A549 (cell line): ENCODE measurements at regions not wholly inside any gene's neighbourhood (a gene's known extent, or its start where the extent isn't known, plus 50 kb on each side); places are given as distances from the start of the nearest gene placed in this dataset.
A peak's percentile ranks its signal among the peaks of the same experiment; 100 is the strongest.

Experiments
- ATAC-seq, 2 experiments: fragments of 200-7000 bp in 1 of 2; fragments of >200 bp in 1 of 2; cut with Nextera tagmentation in 1 of 2; cut with Tn5 transposase in 1 of 2; 3 replicates each; pipeline versions ENCODE4 v1.8.0 to v1.9.1; 2018 to 2020; ENCODE audit warnings: mild to moderate bottlenecking in 1 of 2, moderate library complexity in 1 of 2
- CTCF ChIA-PET: fragments of 300-600 bp; sonication (Branson Sonifier 250); formaldehyde crosslinking; extraction: SDS; loops from one replicate; lab custom pipeline; 2021; ENCODE audit warnings: antibody characterized with exemption, inconsistent platforms; lab: Yijun Ruan, JAX
- POLR2A ChIA-PET: fragments of 350-600 bp; formaldehyde crosslinking; extraction: SDS; loops from one replicate; lab custom pipeline; 2021; ENCODE audit warnings: antibody characterized with exemption, inconsistent platforms; lab: Yijun Ruan, JAX
- DNase-seq, 2 experiments: peaks; one replicate each; pipeline versions ENCODE4 v3.0.0 to v3.0.0-alpha.2; 2011 to 2016; ENCODE audit warnings: low read depth in 1 of 2, low spot score in 1 of 2
- FAIRE-seq: peaks from 2 replicates; lab custom pipeline; 2011; peaks lifted over from hg19 to GRCh38; lab: Jason Lieb, UNC
- H3K27ac ChIP-seq, 2 experiments: fragments of >200 bp; sonication (Bioruptor Twin); formaldehyde crosslinking; 3 replicates each; pipeline ENCODE4 v1.5.1; 2016 to 2017
- H3K4me1 ChIP-seq: fragments of >200 bp; sonication (Bioruptor Twin); formaldehyde crosslinking; 3 replicates; pipeline ENCODE4 v1.6.1; 2016
- H3K4me2 ChIP-seq: fragments of >200 bp; sonication (Bioruptor Twin); formaldehyde crosslinking; 3 replicates; pipeline ENCODE4 v1.6.1; 2016
- H3K4me3 ChIP-seq: fragments of >200 bp; sonication (Bioruptor Twin); formaldehyde crosslinking; 3 replicates; pipeline ENCODE4 v1.5.1; 2016
- H3K9me3 ChIP-seq: fragments of >200 bp; sonication (Bioruptor Twin); formaldehyde crosslinking; 3 replicates; pipeline ENCODE4 v1.6.1; 2016
- ATOH8 ChIP-seq: fragments of 250-450 bp; sonication (Bioruptor Pico); IDR thresholded peaks from 2 replicates; pipeline ENCODE4 v1.5.0; 2020; ENCODE audit warnings: low read depth, mild to moderate bottlenecking, moderate library complexity
- CHD2 ChIP-seq: fragments of 150-350 bp; IDR thresholded peaks from 2 replicates; pipeline ENCODE4 v1.6.1; 2014; ENCODE audit warnings: low read length; ENCODE audit not compliant: partially characterized antibody
- CHD4 ChIP-seq: fragments of 200-600 bp; sonication (generic); IDR thresholded peaks from 2 replicates; pipeline ENCODE4 v1.6.1; 2016; ENCODE audit warnings: antibody characterized with exemption, mild to moderate bottlenecking, borderline replicate concordance
- E2F6 ChIP-seq: IDR thresholded peaks from 2 replicates; pipeline ENCODE4 v1.6.1; 2012; ENCODE audit warnings: low read depth, borderline replicate concordance
- EP300 ChIP-seq, 2 experiments: fragments of >200 bp; sonication (Bioruptor Twin); formaldehyde crosslinking; IDR thresholded peaks; 2 replicates in 1 of 2; 3 replicates in 1 of 2; pipeline ENCODE4 v1.6.1; 2016 to 2017
- ESRRA ChIP-seq: fragments of 150-350 bp; IDR thresholded peaks from 2 replicates; pipeline ENCODE4 v1.6.1; 2014; ENCODE audit warnings: mild to moderate bottlenecking, low read length, borderline replicate concordance
- FOSB ChIP-seq: fragments of 250-450 bp; sonication (Bioruptor Pico); IDR thresholded peaks from 2 replicates; pipeline ENCODE4 v1.5.0; 2020; ENCODE audit warnings: mild to moderate bottlenecking, moderate library complexity
- FOSL2 ChIP-seq, 2 experiments: fragments of 450-650 bp in 1 of 2; fragments of >200 bp in 1 of 2; sonication (Bioruptor Twin) in 1 of 2; formaldehyde crosslinking; IDR thresholded peaks; 2 replicates each; pipeline versions ENCODE4 v1.5.0 to v1.6.1; 2016 to 2020; ENCODE audit warnings: mild to moderate bottlenecking in 1 of 2, moderate library complexity in 1 of 2
- HDAC2 ChIP-seq: fragments of 200-600 bp; sonication (generic); IDR thresholded peaks from 2 replicates; pipeline ENCODE4 v1.6.1; 2016
- HEYL ChIP-seq: fragments of 250-450 bp; sonication (Bioruptor Pico); IDR thresholded peaks from 2 replicates; pipeline ENCODE4 v1.8.0; 2021; ENCODE audit warnings: mild to moderate bottlenecking, moderate library complexity
- HOXB13 ChIP-seq: fragments of 250-450 bp; sonication (Bioruptor Pico); IDR thresholded peaks from 2 replicates; pipeline ENCODE4 v1.5.0; 2020; ENCODE audit warnings: low read depth, mild to moderate bottlenecking, moderate library complexity
- HOXB5 ChIP-seq: fragments of 250-450 bp; sonication (Bioruptor Pico); IDR thresholded peaks from 2 replicates; pipeline ENCODE4 v1.5.0; 2020; ENCODE audit warnings: mild to moderate bottlenecking, moderate library complexity
- KDM1A ChIP-seq: fragments of 200-600 bp; sonication (generic); IDR thresholded peaks from 2 replicates; pipeline ENCODE4 v1.6.1; 2016; ENCODE audit warnings: low read depth, mild to moderate bottlenecking
- KDM5A ChIP-seq: fragments of 200-600 bp; sonication (generic); IDR thresholded peaks from 2 replicates; pipeline ENCODE4 v1.6.1; 2016; ENCODE audit warnings: antibody characterized with exemption, mild to moderate bottlenecking
- MAFK ChIP-seq: fragments of 450-650 bp; IDR thresholded peaks from 2 replicates; pipeline ENCODE4 v1.6.1; 2014; ENCODE audit not compliant: partially characterized antibody
- MAX ChIP-seq: IDR thresholded peaks from 2 replicates; pipeline ENCODE4 v1.6.1; 2012
- MAZ ChIP-seq: fragments of 150-350 bp; IDR thresholded peaks from 2 replicates; pipeline ENCODE4 v1.6.1; 2014; ENCODE audit warnings: antibody characterized with exemption, low read depth, low read length, borderline replicate concordance
- MYC ChIP-seq: IDR thresholded peaks from 2 replicates; pipeline ENCODE4 v1.6.1; 2012; ENCODE audit warnings: mild to moderate bottlenecking, inconsistent platforms, low read length, improper control_type of control experiment, borderline replicate concordance
- NFE2L2 ChIP-seq: fragments of 150-350 bp; conservative IDR thresholded peaks from 2 replicates; pipeline ENCODE4 v1.6.1; 2014; ENCODE audit warnings: low read length
- PBX3 ChIP-seq: IDR thresholded peaks from 2 replicates; pipeline ENCODE4 v1.6.1; 2012
- POLR2A ChIP-seq: IDR thresholded peaks from 2 replicates; pipeline ENCODE4 v1.6.1; 2012; ENCODE audit warnings: mild to moderate bottlenecking, low read length
- POLR2AphosphoS2 ChIP-seq: conservative IDR thresholded peaks from 2 replicates; pipeline ENCODE4 v1.6.1; 2012; ENCODE audit warnings: low read length, improper control_type of control experiment, inconsistent platforms
- RAD21 ChIP-seq, 2 experiments: fragments of >200 bp in 1 of 2; sonication (Bioruptor Twin) in 1 of 2; formaldehyde crosslinking in 1 of 2; IDR thresholded peaks in 1 of 2; conservative IDR thresholded peaks in 1 of 2; 2 replicates in 1 of 2; 3 replicates in 1 of 2; pipeline ENCODE4 v1.6.1; 2012 to 2018; ENCODE audit warnings: inconsistent platforms in 1 of 2
- SMC3 ChIP-seq: fragments of >200 bp; sonication (Bioruptor Twin); formaldehyde crosslinking; IDR thresholded peaks from 3 replicates; pipeline ENCODE4 v1.6.1; 2018; ENCODE audit warnings: inconsistent platforms
- TP53 ChIP-seq: fragments of 250-450 bp; sonication (Bioruptor Pico); IDR thresholded peaks from 2 replicates; pipeline ENCODE4 v1.5.0; 2021; ENCODE audit warnings: mild to moderate bottlenecking, moderate library complexity
- USF2 ChIP-seq: fragments of 450-650 bp; IDR thresholded peaks from 2 replicates; pipeline ENCODE4 v1.6.1; 2014; ENCODE audit warnings: antibody characterized with exemption
- ZC3H11A ChIP-seq: fragments of 450-650 bp; IDR thresholded peaks from 2 replicates; pipeline ENCODE4 v1.6.1; 2014; ENCODE audit warnings: antibody characterized with exemption, mild to moderate bottlenecking
- ZSCAN20 ChIP-seq: fragments of 250-450 bp; sonication (Bioruptor Pico); IDR thresholded peaks from 2 replicates; pipeline ENCODE4 v1.8.0; 2022; ENCODE audit warnings: mild to moderate bottlenecking, moderate library complexity
- WGBS: methylation state at CpG from one replicate; pipeline ENCODE4 v1.1.6; 2017; ENCODE audit errors: missing lambda C conversion rate; 5-methylcytosine and 5-hydroxymethylcytosine counted together

- ATAC-seq (no peak), FAIRE-seq (peak; percentile 83), DNase-seq (no peak)
- Histone ChIP-seq H3K4me2 (no peak overlapping the region), H3K27ac (no peak overlapping the region), H3K4me1 (no peaks in the 10 kb centered on the region)
- POLR2A ChIA-PET: no interaction called here
- CTCF ChIA-PET: interaction anchor here (0.7 to 2.3 kb wide), 8 partner anchors 16 to 322 kb away, joined by 3 to 10 read pairs (median 3); no protein-coding TSS in a partner anchor
- TF ChIP-seq MAFK (no peak), ZC3H11A (no peak), KDM1A (no peak), ATOH8 (CRISPR knock-in tag) (no peak), RAD21 (conservative IDR thresholded peaks at IDR 0.05 in 1 of 2, IDR thresholded peaks at IDR 0.05 in 1 of 2) (no peak), USF2 (no peak), TP53 (CRISPR knock-in tag) (no peak), POLR2AphosphoS2 (no peak), HOXB5 (CRISPR knock-in tag) (no peak), ESRRA (no peak), CHD2 (no peak), KDM5A (no peak), HDAC2 (no peak), MAZ (no peak), MYC (no peak), SMC3 (no peak), HOXB13 (CRISPR knock-in tag) (no peak), FOSB (CRISPR knock-in tag) (no peak), MAX (no peak)
- TF ChIP-seq, all 56 proteins: peak for 0
- 0 out of 3 replicates have a peak, but pooled peaks cover 3% of the 10 kb centered on the region for H3K9me3 ChIP-seq
- 13% methylated on average over 2 of the region's 2 CpGs for WGBS
- H3K4me3 ChIP-seq: no peak overlapping the region
Observed at GRCh38 chr15:29990035-29990434, 92.7 kb upstream of the GOLGA8J start.

GRCh38 chr15:29988701-29989100, 94.1 kb upstream of the GOLGA8J start:
- FAIRE-seq (no peak), ATAC-seq (no peak), DNase-seq (no peak)
- no peak overlapping the region for H3K4me2 ChIP-seq
- WGBS: 85% methylated on average over 3 of the region's 3 CpGs
- no peak overlapping the region for H3K27ac ChIP-seq
- TF ChIP-seq POLR2A (no peak), MYC (no peak), HEYL (no peak), MAX (no peak), CHD4 (no peak)
- TF ChIP-seq, all 56 proteins: peak for 0
- no peak overlapping the region for H3K4me3 ChIP-seq
- H3K4me1 ChIP-seq: no peaks in the 10 kb centered on the region
- POLR2A ChIA-PET: no interaction called here
- H3K9me3 ChIP-seq: 0 out of 3 replicates have a peak, but pooled peaks cover 3% of the 10 kb centered on the region
- CTCF ChIA-PET: interaction anchor here (1.4 to 2.3 kb wide), 4 partner anchors 16 to 321 kb away, joined by 3 to 10 read pairs (median 4); no protein-coding TSS in a partner anchor

GRCh38 chr15:29986946-29987345, 95.8 kb upstream of the GOLGA8J start:
- 36% methylated on average over 2 of the region's 2 CpGs for WGBS
- TF ChIP-seq ZSCAN20 (CRISPR knock-in tag): no peak
- TF ChIP-seq EP300 (IDR thresholded peaks at IDR 0.05): no peak
- TF ChIP-seq ZC3H11A: no peak
- no peak for TF ChIP-seq PBX3
- TF ChIP-seq FOSL2 (IDR thresholded peaks at IDR 0.05): no peak
- TF ChIP-seq FOSL2 (CRISPR knock-in tag; IDR thresholded peaks at IDR 0.05): no peak
- TF ChIP-seq E2F6: no peak
- TF ChIP-seq NFE2L2: no peak
- Histone ChIP-seq H3K4me1 (no peaks in the 10 kb centered on the region), H3K4me2 (no peak overlapping the region), H3K4me3 (no peak overlapping the region), H3K27ac (no peak overlapping the region), H3K9me3 (0 out of 3 replicates have a peak, but pooled peaks cover 3% of the 10 kb centered on the region)
- ATAC-seq (no peak), DNase-seq (no peak), FAIRE-seq (no peak)
- ChIA-PET CTCF (interaction anchor here (0.8 to 1.1 kb wide), 4 partner anchors 18 to 237 kb away, joined by 3 to 4 read pairs (median 4); no protein-coding TSS in a partner anchor), POLR2A (no interaction called here)
